ENCODE measurements at regions not wholly inside any gene's neighbourhood (a gene's known extent, or its start where the extent isn't known, plus 50 kb on each side); places are given as distances from the start of the nearest gene placed in this dataset.
"Not testable (repeated sequence)": the region's sequence is repeated elsewhere in the genome, so short reads cannot be mapped to it uniquely, and the experiment has no call there.

DNA sequence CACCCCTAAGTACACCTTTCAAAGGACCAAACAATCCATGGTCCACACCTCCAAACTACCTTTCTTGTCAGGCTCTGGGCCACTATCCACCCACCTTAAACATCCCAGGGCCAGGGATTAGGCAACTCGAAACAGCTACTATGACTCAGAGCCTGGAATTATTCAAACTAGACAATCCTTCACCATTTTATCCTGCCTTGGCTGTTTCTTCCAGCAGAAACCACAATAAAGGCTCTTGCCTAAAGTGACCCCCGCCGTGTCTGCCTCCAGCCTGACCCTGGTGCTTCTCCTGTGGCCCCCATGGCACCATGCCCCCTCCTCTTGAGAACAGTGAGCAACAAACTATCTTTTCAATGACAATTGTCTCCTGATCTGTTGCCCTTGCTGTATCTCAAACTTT is 195.5 kb downstream of the EPM2A start:
- no peak for DNase-seq

DNA sequence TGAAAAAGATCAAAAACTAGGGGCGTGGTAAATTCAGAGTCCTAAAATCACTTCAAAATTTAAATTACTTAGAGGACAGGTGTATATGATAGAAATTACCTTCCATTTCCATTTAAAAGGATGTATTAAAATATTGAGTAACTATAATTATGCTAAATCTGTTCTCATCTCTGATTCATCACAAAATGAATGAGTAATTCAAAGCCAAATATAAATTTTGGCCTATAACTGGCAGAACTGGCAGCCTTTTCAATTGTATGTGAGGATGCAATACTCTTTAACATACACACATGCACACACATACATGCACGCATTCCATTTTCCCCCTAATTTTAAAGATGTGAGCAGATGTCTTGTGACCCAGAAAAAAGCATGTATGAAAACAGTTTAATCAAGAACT is 194.6 kb downstream of the EPM2A start:
- DNase-seq: no peak

DNA sequence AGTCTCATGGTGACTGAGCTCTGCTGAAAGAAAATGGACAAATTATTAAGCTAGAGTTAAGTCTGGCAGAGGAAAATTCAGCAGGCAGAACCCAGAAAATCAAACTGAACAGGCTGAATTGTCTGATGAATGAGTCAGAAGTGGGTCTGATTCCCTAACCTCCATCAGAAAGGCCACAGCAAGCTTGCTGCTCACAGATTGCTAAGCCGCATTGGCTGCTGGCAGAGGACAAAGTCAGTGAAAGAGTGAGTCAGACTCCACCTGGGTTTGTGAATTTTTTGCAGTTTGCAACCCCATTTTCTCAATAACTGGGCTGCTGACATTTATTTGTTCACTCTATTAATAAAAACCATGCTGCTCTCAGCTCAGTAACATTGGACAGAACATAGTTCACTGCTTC is 191.3 kb downstream of the EPM2A start:
- DNase-seq: no peak

DNA sequence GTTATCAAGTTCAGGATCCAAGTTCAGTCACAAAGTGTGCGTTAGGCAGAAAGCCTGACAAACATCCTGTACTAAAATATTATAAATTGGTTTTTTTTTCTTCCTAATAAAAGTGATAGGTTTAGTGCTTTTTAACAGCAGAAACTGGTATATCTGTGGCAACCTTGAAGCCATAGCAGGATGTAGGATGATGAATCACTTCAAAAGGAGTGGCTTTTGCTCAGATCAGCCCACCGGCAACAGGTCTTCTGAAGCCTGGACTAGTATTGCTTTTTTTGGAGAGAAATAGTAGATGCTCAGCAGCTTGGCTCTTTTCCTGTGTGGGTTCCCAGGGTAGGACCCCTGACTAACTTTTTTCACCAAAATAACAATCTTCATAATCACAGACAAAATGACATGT is 190.8 kb downstream of the EPM2A start:
- DNase-seq: no peak

DNA sequence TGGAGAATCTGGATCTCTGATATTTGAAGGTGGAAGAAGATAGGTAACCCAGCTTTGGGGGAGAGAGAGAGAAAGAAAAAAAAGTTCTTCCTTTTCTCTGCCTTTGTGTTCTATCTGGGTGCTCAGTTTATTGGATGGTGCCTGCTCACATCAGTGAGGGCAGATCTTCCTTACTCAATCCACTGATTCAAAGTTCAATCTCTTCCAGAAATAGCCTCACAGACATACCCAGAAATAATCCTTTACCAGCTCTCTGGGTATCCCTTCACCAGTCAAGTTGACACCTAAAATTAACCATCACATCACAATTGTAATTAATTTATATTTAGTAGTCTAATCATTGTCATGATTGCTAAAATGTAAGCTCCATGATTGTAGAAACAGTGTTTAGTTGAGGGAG is 189.1 kb downstream of the EPM2A start:
- DNase-seq: no peak

DNA sequence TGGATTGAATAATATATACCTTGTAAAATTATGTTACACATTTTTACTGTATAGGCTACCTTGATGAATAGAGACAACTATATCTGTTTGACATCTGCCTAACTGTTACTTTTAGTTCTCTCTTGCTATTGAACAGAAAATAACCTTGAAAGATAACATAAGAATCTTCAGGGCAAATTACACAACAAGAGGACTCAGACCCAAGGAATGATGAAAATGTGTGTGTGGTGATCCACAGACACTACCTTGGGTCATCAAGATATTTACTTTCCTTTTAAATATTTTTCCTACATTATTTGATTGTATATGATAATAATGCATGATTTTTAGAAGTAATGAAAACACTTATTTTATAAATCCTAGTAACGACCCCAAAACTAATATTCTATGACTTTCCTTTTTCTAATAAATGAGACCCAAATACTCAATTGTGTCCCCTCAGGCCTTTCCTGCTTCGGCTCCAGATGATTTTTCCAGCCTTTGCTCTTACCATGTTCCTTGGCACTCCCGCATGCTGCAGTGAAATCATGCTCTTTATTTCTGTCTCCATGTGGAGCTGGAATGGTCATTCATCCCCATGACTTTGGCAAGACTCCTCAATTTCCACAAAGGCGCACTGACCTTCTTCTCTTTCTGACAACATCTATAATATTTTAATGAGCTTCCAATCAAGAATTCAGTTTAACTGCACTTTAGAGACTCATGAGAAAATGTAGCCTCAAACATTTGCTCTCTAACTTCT is 187.6 kb downstream of the EPM2A start:
- DNase-seq: no peak

DNA sequence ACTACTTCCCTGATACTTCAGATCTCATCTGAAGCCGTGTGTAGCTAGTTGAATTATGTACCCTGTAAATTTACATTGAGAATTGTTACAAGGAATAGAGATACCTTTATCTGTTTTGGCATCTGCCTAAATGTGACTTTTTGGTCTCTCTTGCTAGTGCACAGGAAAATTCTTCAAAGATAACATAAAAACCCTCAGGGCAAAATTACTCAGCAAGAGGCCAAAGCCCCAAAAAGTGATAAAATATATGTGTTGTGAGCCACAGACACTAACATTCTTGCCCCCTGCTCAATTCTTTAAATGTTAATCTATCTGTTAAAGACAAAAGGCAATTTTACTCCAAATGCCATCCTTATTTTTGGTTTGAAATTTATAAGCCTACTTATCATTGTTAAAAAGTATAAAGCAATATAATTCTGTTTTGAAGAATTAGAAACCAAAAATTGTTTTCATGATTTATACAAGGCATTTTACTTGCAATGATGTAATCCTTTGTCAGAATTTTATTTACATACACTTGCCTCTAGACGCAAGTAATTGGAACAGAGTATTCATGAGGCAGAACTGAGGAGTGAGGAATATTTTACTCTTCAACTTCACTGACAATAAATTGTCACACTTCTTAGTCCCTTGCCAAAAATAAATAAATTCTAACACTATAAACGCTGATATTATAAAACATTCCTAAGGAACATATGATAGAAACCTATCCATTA is 186.2 kb downstream of the EPM2A start:
- no peak for DNase-seq

DNA sequence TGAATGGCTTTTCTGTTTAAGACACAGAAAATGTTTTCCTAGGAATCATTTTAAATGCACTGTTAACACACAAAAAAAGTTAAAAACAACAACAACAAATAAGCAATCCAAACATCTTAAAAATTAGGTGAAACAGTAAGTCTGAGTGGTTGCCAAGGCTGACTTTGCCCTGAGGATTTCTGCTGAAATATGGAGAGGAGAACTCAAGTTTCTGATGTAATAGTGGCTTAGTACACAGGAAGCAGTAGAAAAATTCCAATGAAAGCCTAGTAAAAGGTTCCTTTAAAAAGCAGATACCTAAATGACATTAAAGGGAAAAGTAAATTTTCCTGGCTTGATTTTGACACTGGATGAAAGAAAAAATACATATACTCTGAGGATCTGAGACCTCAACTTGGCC is 184.2 kb downstream of the EPM2A start:
- no peak for DNase-seq

DNA sequence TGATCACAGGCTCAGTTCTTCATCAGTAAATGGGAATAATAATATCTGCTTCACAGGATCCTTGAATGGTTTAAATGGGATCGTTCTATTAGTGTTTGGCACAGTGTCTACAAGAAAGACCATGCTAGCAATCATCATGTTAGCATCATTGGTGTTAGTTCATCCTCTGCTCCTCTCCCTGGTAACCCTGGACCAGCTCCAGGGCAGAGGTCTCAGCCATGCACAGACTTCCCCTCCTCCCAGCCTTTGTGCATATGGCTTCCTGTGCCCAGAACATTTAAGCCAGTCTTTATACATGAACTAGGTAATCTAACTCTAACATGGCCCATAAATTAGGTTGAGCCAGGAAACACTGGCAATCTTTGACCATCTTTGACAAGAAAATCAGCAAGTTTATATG is 180.2 kb downstream of the EPM2A start:
- no peak for DNase-seq

DNA sequence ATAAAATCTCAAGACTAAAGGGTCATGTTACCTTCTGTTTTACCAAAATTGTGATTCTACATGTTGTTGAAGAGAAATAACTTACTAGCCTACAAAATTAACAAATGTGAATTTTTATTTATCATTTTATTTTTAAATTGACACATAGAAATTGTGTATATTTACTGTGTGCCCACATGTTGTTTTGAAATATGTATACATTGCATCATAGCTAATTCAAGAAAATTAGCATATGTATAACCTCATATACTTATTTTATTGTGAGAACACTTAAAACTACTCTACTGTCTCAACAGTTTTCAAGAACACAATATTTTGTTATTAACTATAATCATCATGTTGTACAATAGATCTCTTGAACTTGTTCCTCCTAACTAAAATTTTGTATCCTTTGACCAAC is 177.8 kb downstream of the EPM2A start:
- no peak for DNase-seq

DNA sequence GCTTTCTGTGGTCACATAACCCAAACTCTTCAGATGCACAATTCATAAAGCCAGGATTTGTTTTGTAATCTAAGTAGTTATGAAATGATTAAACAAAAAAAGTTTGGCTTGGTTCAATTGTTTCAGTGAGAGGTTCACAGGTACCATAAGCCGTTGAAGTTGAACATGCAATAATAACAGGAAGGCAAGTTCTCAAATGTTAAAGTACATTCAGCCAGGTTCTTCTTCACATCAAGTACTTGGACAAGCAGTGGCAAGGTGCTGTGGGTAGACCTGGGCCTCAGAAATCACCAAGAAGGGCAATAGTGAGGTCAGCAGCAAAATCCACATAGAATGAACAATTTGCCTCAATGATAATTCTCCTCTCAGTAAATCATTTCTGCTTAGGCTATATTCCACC is 175.5 kb downstream of the EPM2A start:
- no peak for DNase-seq

DNA sequence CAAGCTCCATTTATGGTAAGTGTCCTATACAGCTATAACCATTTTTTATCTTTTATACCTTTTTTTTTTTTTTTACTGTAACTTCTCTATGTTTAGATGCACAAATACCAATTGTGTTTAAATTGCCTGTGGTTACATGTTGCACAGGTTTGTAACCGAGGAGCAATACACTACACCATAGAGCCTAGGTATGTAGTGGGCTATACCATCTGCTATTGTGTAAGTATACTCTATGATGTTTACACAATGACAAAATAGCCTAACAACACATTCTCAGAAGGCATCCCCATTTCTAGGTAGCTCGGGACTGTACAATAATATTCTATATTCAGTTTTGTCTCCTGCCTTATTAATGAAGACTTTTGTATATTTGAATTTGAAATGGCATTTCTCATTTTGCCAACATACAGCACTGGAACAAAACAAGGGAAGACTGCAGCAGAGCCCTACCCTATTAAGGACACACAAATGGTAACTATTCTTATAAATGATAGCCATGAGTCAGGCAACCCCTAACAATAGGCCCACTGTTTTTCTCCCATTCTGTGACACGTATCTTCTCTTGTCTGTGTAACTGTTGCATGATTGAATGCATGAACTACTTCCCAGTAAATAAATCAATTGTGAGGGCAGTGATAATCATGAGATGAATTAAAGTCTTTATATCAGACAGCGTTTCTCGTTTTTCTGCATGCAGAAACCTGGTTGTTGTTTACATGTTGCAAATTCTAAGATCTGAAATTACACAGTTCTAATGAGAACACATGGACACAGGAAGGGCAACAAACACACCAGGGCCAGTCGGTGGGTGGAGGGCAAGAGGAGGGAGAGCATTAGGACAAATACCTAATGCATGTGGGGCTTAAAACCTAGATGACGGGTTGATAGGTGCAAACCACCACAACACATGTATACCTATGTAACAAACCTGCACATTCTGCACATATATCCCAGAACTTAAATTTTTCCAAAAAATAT is 173.9 kb downstream of the EPM2A start:
- no peak for DNase-seq

DNA sequence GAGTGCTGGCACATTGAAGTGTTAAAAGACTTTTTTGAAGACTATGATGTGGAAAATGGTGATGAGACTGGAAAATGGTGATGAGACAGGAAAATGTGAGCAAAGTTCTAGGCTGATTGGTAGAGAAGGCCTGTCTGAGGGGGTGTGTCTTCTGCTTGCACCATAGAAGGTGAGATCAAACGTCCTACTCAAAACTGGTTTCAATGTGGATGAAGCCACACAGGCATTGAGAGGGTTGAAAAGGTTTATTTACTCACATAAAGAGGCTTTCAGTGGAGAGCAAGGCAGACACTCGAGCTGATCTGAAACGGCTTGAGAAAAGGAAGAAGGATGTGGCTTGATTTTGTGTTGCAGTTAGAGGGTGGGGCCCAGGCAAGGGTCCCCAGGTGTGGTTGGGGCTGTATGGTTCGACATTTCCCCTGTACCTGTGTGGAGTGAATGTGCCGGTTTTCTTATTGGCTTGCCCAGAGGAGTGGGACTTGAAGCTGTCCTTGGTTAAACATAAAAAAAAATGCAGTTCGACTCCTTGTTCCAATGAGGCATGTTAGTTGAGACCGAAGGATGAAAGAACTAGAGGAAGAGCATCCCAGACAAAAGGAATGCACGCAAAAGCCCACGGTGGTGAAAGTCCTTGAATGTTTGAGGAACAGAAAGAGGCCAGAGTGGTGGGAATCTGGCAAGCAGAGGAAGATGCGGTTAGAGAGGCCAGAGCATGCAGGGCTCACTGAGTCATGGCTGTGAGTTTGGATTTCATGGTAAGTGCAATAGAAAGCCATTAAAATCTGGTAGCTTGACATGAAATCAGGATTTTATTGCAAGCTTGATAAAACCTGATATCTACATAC is 172.3 kb downstream of the EPM2A start:
- no peak for DNase-seq

DNA sequence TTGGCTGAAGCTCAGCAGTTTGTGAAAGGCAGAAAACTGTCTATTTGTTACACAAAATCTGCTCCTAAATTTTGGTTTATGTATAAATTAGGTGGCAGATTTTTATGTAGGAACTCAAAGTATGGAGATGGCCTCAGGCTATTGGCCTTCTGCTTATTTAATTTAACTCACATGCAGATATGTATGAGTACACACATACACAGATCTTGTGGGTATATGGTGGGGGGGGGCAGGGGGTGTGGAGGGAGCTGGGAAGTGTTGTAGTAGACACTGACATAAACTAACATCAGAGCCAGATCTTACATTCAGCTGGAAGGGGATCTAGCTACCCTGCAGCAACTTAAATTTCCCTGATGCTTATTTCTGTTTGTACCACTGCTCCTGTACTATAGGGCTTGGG is 170.8 kb downstream of the EPM2A start:
- no peak for DNase-seq

DNA sequence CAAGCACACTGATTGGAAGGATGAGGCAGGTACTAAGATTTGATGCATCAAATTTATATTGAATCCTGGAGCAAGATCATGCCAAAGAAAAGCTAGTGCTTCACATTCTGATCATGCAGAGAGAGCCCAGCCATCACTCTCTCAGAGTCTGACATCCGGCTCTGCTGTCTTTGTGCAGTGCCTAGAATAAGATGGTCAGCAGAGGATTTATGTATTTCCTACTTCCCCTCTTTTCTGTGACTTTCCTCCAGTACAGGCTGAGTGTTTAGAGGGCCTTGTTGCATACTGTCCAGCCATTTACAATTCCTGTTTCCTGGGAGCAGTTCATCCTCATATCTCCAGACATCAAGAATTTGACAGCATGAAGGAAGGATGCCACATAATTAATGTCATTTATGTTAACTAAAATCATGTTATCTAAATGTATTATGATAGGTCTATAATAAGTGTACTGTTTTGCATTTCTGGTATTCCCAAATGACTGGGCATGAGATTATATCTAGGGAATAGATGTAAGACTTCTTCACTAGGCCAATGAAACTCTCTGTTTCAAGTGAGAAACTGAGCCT is 167.6 kb downstream of the EPM2A start:
- DNase-seq: no peak

DNA sequence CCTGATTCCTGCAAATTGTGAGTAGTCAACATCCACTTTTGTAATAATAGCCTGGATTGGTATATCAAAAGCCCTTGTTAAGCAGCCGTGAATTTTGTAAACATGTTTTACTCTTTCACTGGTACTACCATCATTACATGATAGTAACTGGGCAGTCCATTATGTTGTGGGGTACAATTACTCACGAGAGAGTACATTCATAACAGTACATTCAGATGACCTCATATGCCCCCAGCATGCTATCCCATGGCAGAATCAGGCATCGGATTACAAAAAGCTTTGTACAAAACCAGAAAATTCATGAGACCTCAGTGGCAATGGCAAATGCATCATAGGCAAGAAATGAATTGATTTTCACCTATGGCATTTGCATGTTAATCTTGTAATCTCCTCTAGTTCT is 166.2 kb downstream of the EPM2A start:
- DNase-seq: no peak

DNA sequence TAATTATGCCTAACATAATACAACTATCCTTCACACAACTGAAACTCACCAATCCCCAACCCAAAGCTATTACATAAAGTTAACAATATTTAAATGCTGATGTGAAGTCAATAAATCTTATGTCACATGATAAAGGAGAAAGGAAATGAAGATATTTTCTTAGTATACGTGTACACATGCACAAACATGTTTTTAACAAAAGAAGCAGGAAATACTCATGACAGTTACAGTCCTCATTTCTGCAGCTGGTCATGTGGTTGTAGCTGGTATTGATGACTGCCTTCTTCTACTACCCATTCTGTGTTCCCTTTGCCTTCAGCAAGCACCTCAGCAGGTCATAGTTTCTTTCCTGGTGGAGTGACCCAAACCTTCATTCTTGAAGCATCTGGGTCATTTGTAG is 165.0 kb downstream of the EPM2A start:
- not testable (repeated sequence) for DNase-seq

DNA sequence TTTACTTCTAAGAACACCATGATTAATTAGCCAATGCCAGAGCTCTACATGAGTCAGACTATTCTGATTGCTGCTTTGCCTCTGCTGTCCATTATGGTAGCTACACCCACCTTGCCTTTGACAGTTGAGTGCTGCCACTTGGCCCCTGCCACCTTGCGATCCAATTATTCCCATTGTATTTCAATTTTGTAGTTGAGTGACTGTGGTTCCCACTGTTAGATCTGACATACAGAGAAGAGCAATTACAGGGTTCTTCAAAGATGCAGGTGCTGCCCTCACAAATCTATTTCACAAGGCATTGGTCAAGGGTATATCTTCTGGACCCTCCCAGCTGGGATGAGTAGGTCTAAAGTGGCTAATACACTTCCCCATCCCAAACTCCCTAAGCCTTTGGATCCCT is 161.1 kb downstream of the EPM2A start:
- not testable (repeated sequence) for DNase-seq
